ENCODE measurements at regions not wholly inside any gene's neighbourhood (a gene's known extent, or its start where the extent isn't known, plus 50 kb on each side); places are given as distances from the start of the nearest gene placed in this dataset.
A peak's percentile ranks its signal among the peaks of the same experiment; 100 is the strongest.
"Not testable (repeated sequence)": the region's sequence is repeated elsewhere in the genome, so short reads cannot be mapped to it uniquely, and the experiment has no call there.

- DNase-seq: no peak
Measured at GRCh38 chr15:87527875-87528274, 728.7 kb downstream of the NTRK3 start.

DNA sequence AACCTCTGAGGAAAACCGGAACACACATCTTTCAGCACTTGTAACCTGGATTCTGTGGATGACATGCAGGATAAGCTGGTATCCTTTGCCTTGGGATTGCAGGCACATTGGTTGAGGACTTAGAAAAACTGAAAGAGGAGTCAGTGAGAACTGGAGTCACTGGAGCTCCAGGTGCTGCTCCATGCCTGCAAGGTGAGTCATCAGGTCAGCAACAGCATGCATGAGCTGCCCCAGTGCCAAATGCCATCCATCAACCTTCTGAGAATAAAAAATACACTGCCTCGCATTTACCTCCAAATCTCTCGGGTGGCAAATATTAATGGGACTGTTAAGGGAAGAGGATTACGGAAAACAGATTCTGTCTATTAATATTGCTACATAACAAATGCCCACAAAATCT, 729.1 kb downstream of the NTRK3 start:
- DNase-seq: peak; percentile 31

DNA sequence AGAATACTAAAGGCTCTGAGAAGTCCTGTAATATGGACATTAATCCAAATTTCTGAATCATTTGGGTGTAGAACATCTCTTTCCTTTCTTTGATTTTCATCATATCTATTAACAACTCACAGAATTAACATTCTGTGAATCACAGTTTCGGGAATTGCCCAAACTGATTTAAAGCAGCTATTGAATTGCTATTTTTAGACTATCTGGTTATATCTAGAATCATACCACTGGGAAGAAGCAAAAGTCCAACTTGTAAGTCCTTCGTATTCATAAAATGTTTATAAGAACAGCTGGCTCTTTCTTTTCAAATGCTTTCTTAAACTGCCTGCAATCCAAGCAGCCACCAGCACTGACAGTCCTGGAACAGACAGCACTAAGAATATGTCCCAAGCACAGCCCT, 733.0 kb downstream of the NTRK3 start:
- DNase-seq: no peak

- peak; percentile 80 for DNase-seq
Measured at GRCh38 chr15:87522997-87523396, 733.5 kb downstream of the NTRK3 start.

DNA sequence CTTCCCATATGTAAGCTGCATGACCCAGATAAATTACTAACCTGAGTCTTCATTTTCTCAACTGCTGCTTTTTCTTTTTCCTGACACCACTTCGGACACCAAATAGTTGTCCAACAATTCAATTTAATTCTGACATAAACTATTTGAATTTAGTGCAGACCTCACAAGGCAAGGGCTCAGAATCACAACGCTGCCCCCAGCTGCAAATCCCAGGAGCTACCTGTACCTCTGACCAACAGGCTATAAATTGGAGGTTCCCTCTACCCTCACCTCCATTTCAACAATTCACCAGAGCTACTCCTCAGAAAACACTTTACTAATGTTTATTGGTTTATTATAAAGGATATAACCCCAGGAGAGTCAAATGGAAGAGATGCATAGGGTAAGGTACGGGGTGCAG, 737.6 kb downstream of the NTRK3 start:
- no peak for DNase-seq

GRCh38 chr15:87508086-87508485, 748.5 kb downstream of the NTRK3 start:
- DNase-seq: no peak

DNA sequence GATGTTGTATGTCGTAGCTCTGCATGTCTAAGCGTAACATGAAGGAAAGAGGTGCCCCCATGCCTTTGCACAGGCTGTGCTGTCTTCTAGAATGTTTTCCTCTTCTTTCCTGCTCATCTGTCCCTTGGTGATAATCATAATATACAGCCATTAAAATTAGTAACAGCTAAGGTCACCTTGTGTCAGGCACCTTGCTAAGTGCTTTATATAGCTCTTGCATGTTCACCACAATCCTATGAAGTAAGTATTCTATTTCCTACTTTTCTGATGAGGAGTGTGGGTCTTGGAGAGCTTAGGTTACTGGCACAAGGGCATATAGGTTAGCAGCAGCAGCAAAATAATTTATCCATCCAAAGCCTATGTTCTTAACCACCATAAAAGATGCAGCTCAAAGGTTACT, 754.4 kb downstream of the NTRK3 start:
- no peak for DNase-seq

DNA sequence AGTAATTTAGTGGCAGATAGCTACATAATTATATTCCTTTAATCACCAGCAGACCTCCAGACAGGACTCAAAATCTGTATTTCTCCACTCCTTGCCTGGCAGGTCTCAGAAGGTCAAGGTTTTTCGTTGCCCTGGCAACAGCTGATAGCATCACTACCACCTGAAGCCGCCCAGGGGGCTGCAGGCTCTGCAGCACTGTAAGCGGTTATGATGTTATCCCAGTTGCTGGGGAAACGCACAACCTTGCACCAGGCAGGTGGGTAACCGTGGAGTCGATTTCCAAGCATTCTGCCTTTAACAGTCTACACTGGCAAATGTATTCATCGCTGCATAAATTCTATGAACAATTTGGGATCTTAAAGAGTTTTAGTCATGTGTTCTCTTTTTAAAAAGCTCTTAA, 756.3 kb downstream of the NTRK3 start:
- DNase-seq: no peak

GRCh38 chr15:87498560-87498959, 758.0 kb downstream of the NTRK3 start:
- DNase-seq: no peak

DNA sequence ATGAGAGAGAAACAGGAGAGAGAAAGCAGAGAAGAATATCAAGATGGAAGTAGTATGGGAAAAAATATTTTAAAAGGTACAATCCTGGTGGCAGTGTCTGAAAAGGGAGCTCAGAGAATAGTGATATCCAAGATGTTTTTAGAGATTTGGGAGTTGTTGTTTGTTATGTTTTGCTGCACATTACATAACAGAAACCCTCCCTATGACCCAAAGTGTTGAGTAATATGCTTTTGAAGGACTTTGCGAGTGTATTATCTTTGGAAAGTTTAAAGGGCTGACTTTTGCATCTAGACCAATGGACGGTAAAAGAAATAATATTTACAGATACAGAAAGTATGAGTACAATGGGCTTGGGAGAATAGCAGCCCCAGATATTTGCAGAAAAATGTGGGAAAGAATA, 759.7 kb downstream of the NTRK3 start:
- no peak for DNase-seq

- DNase-seq: no peak
Measured at GRCh38 chr15:87496109-87496508, 760.4 kb downstream of the NTRK3 start.

DNA sequence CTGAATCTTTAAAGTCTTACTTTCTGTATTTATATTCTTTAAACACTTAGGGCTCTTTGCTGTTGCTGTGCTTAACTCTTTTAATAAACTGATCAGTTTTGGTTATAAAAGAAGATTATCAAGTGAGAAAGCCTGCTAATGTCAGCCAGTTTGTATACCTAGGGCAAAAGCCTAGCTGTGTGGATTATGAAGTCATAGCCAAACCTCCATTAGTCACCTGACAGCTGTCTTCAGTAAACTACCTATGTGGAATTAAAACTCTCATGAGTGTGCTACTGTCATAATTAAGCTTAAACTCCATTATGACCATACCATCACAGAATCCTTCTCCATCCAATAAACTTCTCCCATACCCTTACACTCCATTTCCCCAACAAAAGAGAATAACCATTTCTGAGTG, 762.7 kb downstream of the NTRK3 start:
- no peak for DNase-seq

GRCh38 chr15:87492321-87492720, 764.2 kb downstream of the NTRK3 start:
- no peak for DNase-seq

- DNase-seq: no peak
Measured at GRCh38 chr15:87490666-87491065, 765.9 kb downstream of the NTRK3 start.

DNA sequence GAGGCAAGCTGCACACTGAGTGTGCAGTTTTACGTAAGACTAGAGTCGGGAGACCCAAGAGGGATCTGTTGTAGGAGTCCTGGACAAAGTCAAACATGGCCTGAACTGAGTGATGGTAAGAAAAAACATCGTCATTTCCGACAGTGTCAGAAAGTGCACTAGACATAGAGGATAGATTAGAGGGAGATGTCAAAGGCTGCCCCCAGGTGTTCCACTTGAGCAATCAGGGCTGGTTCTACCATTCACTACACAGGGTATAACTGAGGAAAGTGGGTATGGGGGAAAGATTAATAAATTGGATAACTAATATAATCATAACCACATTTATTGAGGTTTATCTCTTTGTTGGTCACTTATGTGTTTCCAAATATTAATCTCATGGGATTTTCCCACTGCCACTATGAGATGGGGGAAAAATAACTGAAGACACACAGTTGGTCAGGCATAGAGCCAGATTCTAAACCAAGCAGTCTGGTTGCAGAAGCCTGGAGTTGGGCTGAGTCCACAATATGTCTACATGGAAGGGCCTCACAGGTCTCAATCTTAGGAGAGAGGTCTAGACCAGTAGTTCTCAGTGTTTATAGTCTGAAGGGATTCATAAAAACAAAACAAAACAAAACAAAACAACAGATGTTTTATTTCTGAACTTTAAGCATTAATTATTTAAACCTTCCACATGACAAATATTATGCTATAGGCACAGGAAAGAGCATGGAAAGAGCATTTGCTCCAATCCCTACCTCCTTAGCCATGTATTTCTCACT, 766.5 kb downstream of the NTRK3 start:
- no peak for DNase-seq

- no peak for DNase-seq
Measured at GRCh38 chr15:87489456-87489855, 767.1 kb downstream of the NTRK3 start.

DNA sequence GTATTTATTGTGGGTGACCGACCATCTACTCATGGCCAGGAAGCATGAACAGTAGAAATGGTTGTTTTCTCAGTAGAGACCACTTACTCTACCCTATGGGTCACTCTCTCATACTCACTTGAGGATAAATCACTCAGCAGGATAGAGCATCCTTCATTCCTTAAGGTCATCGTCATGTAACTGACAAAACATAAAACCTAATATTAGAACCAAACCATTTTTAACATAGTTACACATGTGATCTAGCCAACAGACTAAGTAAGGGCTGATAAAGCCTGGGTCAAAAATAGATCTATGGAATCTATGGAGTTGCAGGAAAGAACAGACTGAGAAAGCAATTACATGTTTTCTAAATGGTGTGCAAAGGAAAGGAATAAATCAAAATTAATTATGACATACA, 769.1 kb downstream of the NTRK3 start:
- DNase-seq: no peak

DNA sequence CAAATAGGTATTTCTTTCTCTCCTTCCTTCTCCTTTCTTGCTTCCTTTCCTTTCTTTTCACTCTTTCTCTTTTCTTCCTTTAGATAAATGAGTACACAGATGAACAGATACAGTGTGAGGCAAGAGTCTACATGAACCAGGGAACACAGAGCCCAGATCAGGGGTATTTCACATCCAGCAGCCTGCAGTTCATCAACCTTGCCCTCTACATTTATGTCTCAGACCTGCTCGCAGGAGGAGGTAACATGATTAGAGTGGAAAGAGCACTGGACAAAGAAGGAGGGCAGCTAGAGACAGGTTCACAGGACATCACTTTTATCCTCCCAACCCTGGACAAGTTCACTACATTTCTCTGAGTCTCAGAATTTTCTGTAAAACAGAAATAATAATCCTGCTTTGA, 773.1 kb downstream of the NTRK3 start:
- no peak for DNase-seq

DNA sequence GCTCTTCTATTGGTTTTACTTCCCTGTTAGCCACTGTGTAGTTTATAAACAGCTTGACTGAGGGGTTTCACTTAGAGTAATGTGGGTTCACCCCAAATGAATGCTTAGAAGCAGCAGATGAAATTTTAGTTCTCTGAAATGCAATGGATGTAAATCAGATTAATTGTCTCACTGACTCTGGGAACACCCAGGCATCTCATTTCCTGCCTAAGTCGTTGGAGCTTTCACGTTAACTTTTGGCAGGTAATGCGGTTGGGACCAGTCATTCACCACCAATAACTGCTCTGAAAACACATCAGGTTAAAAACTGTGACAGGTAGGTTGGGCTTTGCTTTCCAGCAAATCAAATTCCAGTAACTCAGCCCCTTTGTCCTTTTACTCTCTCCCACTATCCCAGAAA, 775.4 kb downstream of the NTRK3 start:
- DNase-seq: no peak

DNA sequence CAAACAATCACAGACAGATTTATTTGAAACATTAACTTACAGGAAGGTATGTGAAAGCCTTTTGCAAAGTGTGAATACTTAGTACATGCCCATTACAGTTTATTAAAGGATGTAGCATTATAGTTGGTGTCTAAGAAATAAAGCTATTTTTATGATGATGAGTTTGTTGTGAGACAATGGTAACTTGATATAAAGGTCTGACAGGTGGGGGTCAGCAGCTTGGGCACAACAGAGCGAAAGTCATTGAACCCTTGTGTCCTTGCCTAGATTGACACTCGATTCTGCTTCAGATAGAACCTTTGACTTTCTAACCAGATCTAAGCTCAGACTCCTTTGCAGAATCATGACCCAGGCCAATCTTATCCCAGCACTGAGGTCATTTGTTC, 777.9 kb downstream of the NTRK3 start:
- no peak for DNase-seq

GRCh38 chr15:87477737-87478686, 778.5 kb downstream of the NTRK3 start:
- DNase-seq: peak; percentile 70

- no peak for DNase-seq
Measured at GRCh38 chr15:87477026-87477425, 779.5 kb downstream of the NTRK3 start.

DNA sequence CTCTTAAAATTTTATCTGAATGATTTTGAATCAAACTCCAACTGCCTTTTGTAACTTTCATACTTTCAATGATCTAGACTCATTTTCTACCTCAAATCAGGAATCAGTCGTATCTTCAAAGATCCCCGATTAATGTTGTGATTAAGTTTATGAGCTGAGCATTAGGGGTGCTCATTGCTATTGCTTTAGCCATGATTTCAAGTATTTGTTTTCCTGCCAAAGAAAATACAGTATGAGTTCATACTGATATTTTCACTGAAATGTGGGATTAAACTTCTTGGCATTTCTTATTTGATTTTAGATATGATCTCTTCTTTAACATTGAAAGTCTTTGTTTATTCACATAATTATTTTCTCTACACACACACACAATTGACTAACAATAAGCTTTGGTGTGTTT, 785.6 kb downstream of the NTRK3 start:
- DNase-seq: no peak

DNA sequence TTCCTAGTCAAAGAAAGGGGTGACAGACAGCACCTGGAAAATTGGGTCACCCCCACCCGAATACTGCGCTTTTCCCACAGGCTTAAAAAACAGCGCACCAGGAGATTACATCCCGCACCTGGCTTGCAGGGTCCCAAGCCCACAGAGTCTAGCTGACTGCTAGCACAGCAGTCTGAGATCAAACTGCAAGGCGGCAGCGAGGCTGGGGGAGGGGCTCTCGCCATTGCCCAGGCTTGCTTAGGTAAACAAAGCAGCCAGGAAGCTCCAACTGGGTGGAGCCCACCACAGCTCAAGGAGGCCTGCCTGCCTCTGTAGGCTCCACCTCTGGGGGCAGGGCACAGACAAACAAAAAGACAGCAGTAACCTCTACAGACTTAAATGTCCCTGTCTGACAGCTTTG, 792.6 kb downstream of the NTRK3 start:
- not testable (repeated sequence) for DNase-seq

All from DMS153 (cell line).